ENCODE measurements at regions not wholly inside any gene's neighbourhood (a gene's known extent, or its start where the extent isn't known, plus 50 kb on each side); places are given as distances from the start of the nearest gene placed in this dataset.

- no peak for TF ChIP-seq CTCF (IDR thresholded peaks at IDR 0.05)
- no peak for TF ChIP-seq POLR2A (IDR thresholded peaks at IDR 0.05)
Measured at GRCh38 chr14:27688841-27689444, 1077.6 kb upstream of the FOXG1 start.
